Smooth muscle cell (in vitro differentiated cells): ENCODE measurements at regions not wholly inside any gene's neighbourhood (a gene's known extent, or its start where the extent isn't known, plus 50 kb on each side); places are given as distances from the start of the nearest gene placed in this dataset.

Source experiments
- DNase-seq: peaks from one replicate; lab custom pipeline; 2025; ENCODE audit not compliant: unreplicated experiment; lab: John Stamatoyannopoulos, UW
- H2AFZ ChIP-seq: fragments of 200-600 bp; sonication (generic); 2 replicates; pipeline ENCODE4 v1.6.0; 2016; ENCODE audit warnings: antibody characterized with exemption, low read depth, mild to moderate bottlenecking
- H3F3A ChIP-seq: fragments of 200-600 bp; sonication (generic); 2 replicates; pipeline ENCODE4 v1.6.0; 2017; ENCODE audit warnings: antibody characterized with exemption, low read depth
- H3K27ac ChIP-seq: fragments of 200-600 bp; sonication (generic); 2 replicates; pipeline ENCODE4 v1.5.1; 2016; ENCODE audit warnings: low read depth, mild to moderate bottlenecking
- H3K27me3 ChIP-seq: fragments of 200-600 bp; sonication (generic); 2 replicates; pipeline ENCODE4 v1.6.1; 2016; ENCODE audit warnings: low read depth, mild to moderate bottlenecking
- H3K36me3 ChIP-seq: fragments of 200-600 bp; sonication (generic); 2 replicates; pipeline ENCODE4 v1.5.1; 2016; ENCODE audit warnings: low read depth
- H3K4me1 ChIP-seq: fragments of 200-600 bp; sonication (generic); 2 replicates; pipeline ENCODE4 v1.5.1; 2016; ENCODE audit warnings: low read depth
- H3K4me2 ChIP-seq: fragments of 200-600 bp; sonication (generic); 2 replicates; pipeline ENCODE4 v1.6.0; 2016; ENCODE audit warnings: mild to moderate bottlenecking
- H3K4me3 ChIP-seq: fragments of 200-600 bp; sonication (generic); 2 replicates; pipeline ENCODE4 v1.5.1; 2016; ENCODE audit warnings: mild to moderate bottlenecking
- H3K79me2 ChIP-seq: fragments of 200-600 bp; sonication (generic); 2 replicates; pipeline ENCODE4 v1.6.0; 2016; ENCODE audit warnings: low read depth, mild to moderate bottlenecking
- H3K9ac ChIP-seq: fragments of 200-600 bp; sonication (generic); 2 replicates; pipeline ENCODE4 v1.6.0; 2016; ENCODE audit warnings: low read depth
- H3K9me3 ChIP-seq: fragments of 200-600 bp; sonication (generic); replicated peaks from 2 replicates; pipeline ENCODE4 v1.5.1; 2016; ENCODE audit warnings: low read depth
- H4K20me1 ChIP-seq: fragments of 200-600 bp; sonication (generic); 2 replicates; pipeline ENCODE4 v1.6.0; 2016; ENCODE audit warnings: low read depth
- CTCF ChIP-seq: fragments of 200-600 bp; sonication (generic); IDR thresholded peaks from 2 replicates; pipeline ENCODE4 v1.5.1; 2017; ENCODE audit warnings: borderline replicate concordance, mild to moderate bottlenecking, antibody characterized with exemption; ENCODE audit not compliant: insufficient read depth, poor library complexity, severe bottlenecking
- WGBS: methylation state at CpG from one replicate; pipeline ENCODE4 v1.1.7; 2016; ENCODE audit warnings: low lambda C conversion rate; 5-methylcytosine and 5-hydroxymethylcytosine counted together

DNA sequence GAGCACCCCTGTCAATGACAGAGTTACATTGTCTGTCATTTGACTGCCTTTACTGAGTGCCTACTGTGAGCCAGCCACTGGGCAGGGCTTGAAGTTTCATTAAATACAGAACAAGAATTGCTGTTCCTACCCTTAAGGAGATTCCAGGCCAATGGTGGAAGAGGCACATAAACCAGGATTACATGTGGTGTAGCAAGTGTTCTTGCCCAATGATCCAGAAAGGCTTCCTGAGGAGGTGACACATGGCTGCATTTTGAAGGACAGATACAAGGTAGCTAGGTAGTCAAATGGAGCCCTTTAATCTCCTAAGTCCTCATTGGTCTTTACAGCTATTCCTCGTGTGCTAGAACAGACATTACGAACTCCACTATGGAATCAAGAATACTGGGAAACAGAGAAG lies 312.7 kb downstream of the ETAA1 start:
- Histone ChIP-seq H3K27ac (no peak overlapping the region), H3K9me3 (no peaks in the 10 kb centered on the region), H3K27me3 (peaks cover 9% of the 10 kb centered on the region), H3K79me2 (no peaks in the 10 kb centered on the region), H3K9ac (no peak overlapping the region), H3K4me2 (no peak overlapping the region), H4K20me1 (no peaks in the 10 kb centered on the region), H3K4me1 (no peaks in the 10 kb centered on the region), H3F3A (no peaks in the 10 kb centered on the region), H3K36me3 (no peaks in the 10 kb centered on the region), H2AFZ (no peak overlapping the region), H3K4me3 (no peak overlapping the region)
- 88% methylated on average over 2 of the region's 2 CpGs for WGBS
- TF ChIP-seq CTCF, result no peak
- no peak for DNase-seq

- Histone ChIP-seq H4K20me1 (no peaks in the 10 kb centered on the region), H3K4me1 (no peaks in the 10 kb centered on the region), H3K9me3 (no peaks in the 10 kb centered on the region), H3K4me2 (no peak overlapping the region), H3K36me3 (no peaks in the 10 kb centered on the region), H3K27me3 (peaks cover 19% of the 10 kb centered on the region), H3K4me3 (no peak overlapping the region), H3K27ac (no peak overlapping the region), H3K9ac (no peak overlapping the region), H3F3A (no peaks in the 10 kb centered on the region), H3K79me2 (no peaks in the 10 kb centered on the region), H2AFZ (no peak overlapping the region)
- no peak for TF ChIP-seq CTCF
- 89% methylated on average over 12 of the region's 12 CpGs for WGBS
- no peak for DNase-seq
Observed at GRCh38 chr2:67712484-67712883, 315.4 kb downstream of the ETAA1 start.

- Histone ChIP-seq H3K79me2 (no peaks in the 10 kb centered on the region), H3K9ac (no peak overlapping the region), H3K4me3 (no peak overlapping the region), H3K27me3 (peaks cover 26% of the 10 kb centered on the region), H2AFZ (no peak overlapping the region), H3K4me1 (no peaks in the 10 kb centered on the region), H3K4me2 (no peak overlapping the region), H3K36me3 (no peaks in the 10 kb centered on the region), H3K9me3 (no peaks in the 10 kb centered on the region), H3K27ac (no peak overlapping the region), H3F3A (no peaks in the 10 kb centered on the region), H4K20me1 (no peaks in the 10 kb centered on the region)
- TF ChIP-seq CTCF, result no peak
- WGBS, result 44% methylated on average over 3 of the region's 3 CpGs
- DNase-seq, result no peak
Observed at GRCh38 chr2:67713376-67713775, 316.2 kb downstream of the ETAA1 start.

DNA sequence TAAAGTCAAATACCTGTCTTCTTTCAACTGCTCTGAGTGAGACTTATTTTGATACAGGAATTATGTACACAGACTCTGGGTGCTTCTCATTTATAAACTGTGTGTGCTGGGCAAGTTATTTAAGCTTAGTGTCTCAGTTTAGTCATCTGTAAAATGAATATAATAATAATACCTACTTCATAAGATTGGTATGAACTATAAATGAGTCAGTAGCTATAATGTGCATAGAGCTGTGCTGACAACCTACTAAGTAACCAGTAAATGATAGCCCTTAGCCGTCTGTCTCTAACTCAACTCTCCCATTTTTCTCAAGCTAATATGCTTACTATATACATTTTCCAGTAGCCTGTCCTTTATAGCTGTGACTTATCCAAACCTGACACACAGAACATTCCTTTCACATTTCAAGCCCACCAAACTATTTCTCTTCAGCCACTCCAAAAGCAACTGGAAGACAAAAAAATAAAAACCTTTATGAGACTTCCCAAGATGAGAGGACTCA lies 319.8 kb downstream of the ETAA1 start:
- H2AFZ ChIP-seq, result no peak overlapping the region
- H3K27ac ChIP-seq, result no peak overlapping the region
- no peaks in the 10 kb centered on the region for H3K36me3 ChIP-seq
- H3K79me2 ChIP-seq, result no peaks in the 10 kb centered on the region
- H3K4me2 ChIP-seq, result no peak overlapping the region
- WGBS, result 75% methylated on average over 1 of the region's 1 CpG
- no peak for TF ChIP-seq CTCF
- no peaks in the 10 kb centered on the region for H3K9me3 ChIP-seq
- H3K4me1 ChIP-seq, result no peaks in the 10 kb centered on the region
- H3K27me3 ChIP-seq, result peaks cover 17% of the 10 kb centered on the region
- DNase-seq, result no peak
- H3K9ac ChIP-seq, result no peak overlapping the region
- no peak overlapping the region for H3K4me3 ChIP-seq
- no peaks in the 10 kb centered on the region for H3F3A ChIP-seq
- no peaks in the 10 kb centered on the region for H4K20me1 ChIP-seq
